OCI-LY1 (cell line): ENCODE measurements at regions not wholly inside any gene's neighbourhood (a gene's known extent, or its start where the extent isn't known, plus 50 kb on each side); places are given as distances from the start of the nearest gene placed in this dataset.

ENCODE experiments used
- H2AFZ ChIP-seq: fragments of 200-600 bp; sonication (generic), shearing (Covaris generic); 2 replicates; pipeline ENCODE4 v1.6.0; 2014; ENCODE audit warnings: antibody characterized with exemption, mild to moderate bottlenecking, low read length
- H3F3A ChIP-seq: fragments of 200-600 bp; sonication (generic), shearing (Covaris generic); 2 replicates; pipeline ENCODE4 v1.6.0; 2014; ENCODE audit warnings: mild to moderate bottlenecking, antibody characterized with exemption, low read length, moderate library complexity; ENCODE audit not compliant: insufficient read depth
- H3K27ac ChIP-seq: fragments of 200-600 bp; sonication (generic); 2 replicates; pipeline ENCODE4 v1.5.1; 2014; ENCODE audit warnings: low read length, mixed run types, mild to moderate bottlenecking, low read depth; ENCODE audit not compliant: poor library complexity, severe bottlenecking
- H3K27me3 ChIP-seq: fragments of 200-600 bp; sonication (generic); 2 replicates; pipeline ENCODE4 v1.6.0; 2014; ENCODE audit warnings: antibody characterized with exemption, mild to moderate bottlenecking, low read length, moderate library complexity; ENCODE audit not compliant: insufficient read depth
- H3K36me3 ChIP-seq: fragments of 200-600 bp; sonication (generic); 2 replicates; pipeline ENCODE4 v1.6.1; 2014; ENCODE audit warnings: mild to moderate bottlenecking, antibody characterized with exemption, low read length, moderate library complexity, mixed read lengths; ENCODE audit not compliant: insufficient read depth
- H3K4me1 ChIP-seq: fragments of 200-600 bp; sonication (generic); 2 replicates; pipeline ENCODE4 v1.5.1; 2014; ENCODE audit warnings: mild to moderate bottlenecking, low read length, moderate library complexity; ENCODE audit not compliant: insufficient read depth, severe bottlenecking
- H3K4me2 ChIP-seq: fragments of 200-600 bp; sonication (generic), shearing (Covaris generic); 2 replicates; pipeline ENCODE4 v1.6.1; 2014; ENCODE audit warnings: low read length
- H3K4me3 ChIP-seq: fragments of 200-600 bp; sonication (generic); 2 replicates; pipeline ENCODE4 v1.5.1; 2014; ENCODE audit warnings: low read length, low read depth, mild to moderate bottlenecking, mixed read lengths; ENCODE audit not compliant: poor library complexity, severe bottlenecking
- H3K79me2 ChIP-seq: fragments of 200-600 bp; shearing (Covaris generic); 2 replicates; pipeline ENCODE4 v1.6.1; 2016; ENCODE audit warnings: mixed run types, low read length, mixed read lengths; ENCODE audit not compliant: insufficient read depth
- H3K9ac ChIP-seq: fragments of 200-600 bp; sonication (generic), shearing (Covaris generic); 2 replicates; pipeline ENCODE4 v1.6.1; 2014; ENCODE audit warnings: mild to moderate bottlenecking, low read length, mixed read lengths
- H3K9me2 ChIP-seq: fragments of 200-600 bp; sonication (generic), shearing (Covaris generic); 2 replicates; pipeline ENCODE4 v1.6.1; 2014; ENCODE audit warnings: low read depth, mild to moderate bottlenecking, low read length, mixed read lengths
- H3K9me3 ChIP-seq: fragments of 200-600 bp; shearing (Covaris generic); 2 replicates; pipeline ENCODE4 v1.6.1; 2014; ENCODE audit warnings: low read length, mixed read lengths
- H4K20me1 ChIP-seq: fragments of 200-600 bp; sonication (generic), shearing (Covaris generic); 2 replicates; pipeline ENCODE4 v1.6.0; 2016; ENCODE audit warnings: mild to moderate bottlenecking, low read length; ENCODE audit not compliant: insufficient read depth
- EZH2 ChIP-seq: fragments of 200-600 bp; sonication (generic), shearing (Covaris generic); IDR thresholded peaks from 2 replicates; pipeline ENCODE4 v1.8.0; 2017; ENCODE audit warnings: borderline replicate concordance, mixed run types, mild to moderate bottlenecking, antibody characterized with exemption, low read length, moderate library complexity, mixed read lengths
- TF ChIP-seq, protein P1 (sequence below): fragments of 200-600 bp; sonication (generic), shearing (Covaris generic); IDR thresholded peaks from 2 replicates; pipeline ENCODE4 v1.5.1; 2017; ENCODE audit warnings: mild to moderate bottlenecking, antibody characterized with exemption, low read length, moderate library complexity, mixed read lengths

DNA sequence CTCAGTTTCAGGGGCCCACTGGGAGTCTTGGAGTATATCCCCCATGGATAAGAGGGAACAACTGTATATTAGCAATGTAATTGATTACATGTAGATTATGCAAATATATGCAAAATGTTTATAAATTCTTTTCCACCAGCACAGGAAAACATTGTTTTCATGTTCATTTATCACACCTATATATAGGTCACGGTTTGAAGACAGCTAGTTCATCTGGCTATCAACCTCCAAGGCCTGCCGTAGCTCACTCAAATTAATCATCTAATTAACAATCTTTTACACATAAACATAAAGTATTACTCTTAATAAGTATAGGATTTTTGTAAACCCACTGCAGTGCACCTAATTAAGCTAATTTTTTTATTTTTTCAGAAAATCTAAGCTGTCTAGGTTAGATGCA is 53.7 kb upstream of the SP4 start:
- no peak overlapping the region for H3K9ac ChIP-seq
- H4K20me1 ChIP-seq = no peaks in the 10 kb centered on the region
- no peaks in the 10 kb centered on the region for H3F3A ChIP-seq
- H3K9me2 ChIP-seq = no peaks in the 10 kb centered on the region
- no peaks in the 10 kb centered on the region for H3K4me1 ChIP-seq
- no peaks in the 10 kb centered on the region; the same call in 1 of the 2 replicates for H3K9me3 ChIP-seq
- H2AFZ ChIP-seq = no peak overlapping the region
- H3K4me3 ChIP-seq = no peak overlapping the region
- H3K36me3 ChIP-seq = no peaks in the 10 kb centered on the region
- TF ChIP-seq, protein P1, sequence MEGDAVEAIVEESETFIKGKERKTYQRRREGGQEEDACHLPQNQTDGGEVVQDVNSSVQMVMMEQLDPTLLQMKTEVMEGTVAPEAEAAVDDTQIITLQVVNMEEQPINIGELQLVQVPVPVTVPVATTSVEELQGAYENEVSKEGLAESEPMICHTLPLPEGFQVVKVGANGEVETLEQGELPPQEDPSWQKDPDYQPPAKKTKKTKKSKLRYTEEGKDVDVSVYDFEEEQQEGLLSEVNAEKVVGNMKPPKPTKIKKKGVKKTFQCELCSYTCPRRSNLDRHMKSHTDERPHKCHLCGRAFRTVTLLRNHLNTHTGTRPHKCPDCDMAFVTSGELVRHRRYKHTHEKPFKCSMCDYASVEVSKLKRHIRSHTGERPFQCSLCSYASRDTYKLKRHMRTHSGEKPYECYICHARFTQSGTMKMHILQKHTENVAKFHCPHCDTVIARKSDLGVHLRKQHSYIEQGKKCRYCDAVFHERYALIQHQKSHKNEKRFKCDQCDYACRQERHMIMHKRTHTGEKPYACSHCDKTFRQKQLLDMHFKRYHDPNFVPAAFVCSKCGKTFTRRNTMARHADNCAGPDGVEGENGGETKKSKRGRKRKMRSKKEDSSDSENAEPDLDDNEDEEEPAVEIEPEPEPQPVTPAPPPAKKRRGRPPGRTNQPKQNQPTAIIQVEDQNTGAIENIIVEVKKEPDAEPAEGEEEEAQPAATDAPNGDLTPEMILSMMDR = no peak
- no peak for TF ChIP-seq EZH2
- no peak overlapping the region for H3K27ac ChIP-seq
- H3K4me2 ChIP-seq = no peak overlapping the region
- H3K27me3 ChIP-seq = no peaks in the 10 kb centered on the region
- no peaks in the 10 kb centered on the region for H3K79me2 ChIP-seq

DNA sequence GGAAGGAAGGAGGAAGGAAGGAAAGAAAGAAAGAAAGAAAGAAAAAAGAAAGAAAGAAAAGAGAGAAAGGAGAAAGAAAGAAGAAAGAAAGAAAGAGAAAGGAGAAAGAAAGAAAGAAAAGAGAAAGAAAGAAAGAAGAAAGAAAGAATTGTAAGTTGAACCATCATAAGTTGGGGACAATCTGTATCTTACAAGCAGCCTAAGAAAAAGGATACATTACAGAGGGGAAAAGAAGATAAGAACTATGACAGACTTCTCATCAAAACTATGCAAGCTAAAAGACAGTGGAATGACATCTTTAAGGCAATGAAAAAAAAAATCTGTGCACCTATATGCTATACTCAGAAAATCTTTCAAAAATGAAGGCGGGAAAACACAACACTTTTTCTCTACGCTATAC is 50.3 kb upstream of the SP4 start:
- H3F3A ChIP-seq = no peaks in the 10 kb centered on the region
- H3K27ac ChIP-seq = no peak overlapping the region
- H3K79me2 ChIP-seq = no peaks in the 10 kb centered on the region
- no peaks in the 10 kb centered on the region for H3K36me3 ChIP-seq
- H4K20me1 ChIP-seq = no peaks in the 10 kb centered on the region
- no peaks in the 10 kb centered on the region for H3K4me1 ChIP-seq
- H3K27me3 ChIP-seq = no peaks in the 10 kb centered on the region
- H3K9me2 ChIP-seq = no peaks in the 10 kb centered on the region
- no peaks in the 10 kb centered on the region; the same call in 1 of the 2 replicates for H3K9me3 ChIP-seq
- TF ChIP-seq EZH2 = no peak
- TF ChIP-seq, protein P1 = no peak
- no peak overlapping the region for H2AFZ ChIP-seq
- no peak overlapping the region for H3K9ac ChIP-seq
- H3K4me3 ChIP-seq = no peak overlapping the region
- H3K4me2 ChIP-seq = no peak overlapping the region
